Trophoblast cell (in vitro differentiated cells and primary cell): ENCODE measurements at regions not wholly inside any gene's neighbourhood (a gene's known extent, or its start where the extent isn't known, plus 50 kb on each side); places are given as distances from the start of the nearest gene placed in this dataset.

ENCODE experiments used
- DNase-seq, 2 donors: peaks; one replicate each; pipeline ENCODE4 v3.0.0-alpha.2; 2016
- H2AFZ ChIP-seq: 2 replicates; pipeline ENCODE4 v1.6.1; 2013; ENCODE audit warnings: low read length, moderate library complexity, mild to moderate bottlenecking; ENCODE audit not compliant: insufficient read depth, poor library complexity
- H2AK5ac ChIP-seq: 2 replicates; pipeline ENCODE4 v1.6.1; 2013; ENCODE audit warnings: mild to moderate bottlenecking, low read length
- H2BK120ac ChIP-seq: 2 replicates; pipeline ENCODE4 v1.6.1; 2013; ENCODE audit warnings: low read length, mild to moderate bottlenecking, moderate library complexity; ENCODE audit not compliant: insufficient read depth, poor library complexity
- H2BK12ac ChIP-seq: 2 replicates; pipeline ENCODE4 v1.6.1; 2013; ENCODE audit warnings: mild to moderate bottlenecking, low read length, moderate library complexity
- H2BK5ac ChIP-seq: 2 replicates; pipeline ENCODE4 v1.6.1; 2013; ENCODE audit warnings: low read length, low read depth, moderate library complexity, mild to moderate bottlenecking; ENCODE audit not compliant: poor library complexity
- H3K14ac ChIP-seq: 2 replicates; pipeline ENCODE4 v1.6.1; 2013; ENCODE audit warnings: mild to moderate bottlenecking, low read length
- H3K18ac ChIP-seq: 2 replicates; pipeline ENCODE4 v1.6.1; 2013; ENCODE audit warnings: mild to moderate bottlenecking, low read length
- H3K23ac ChIP-seq: 2 replicates; pipeline ENCODE4 v1.6.1; 2013; ENCODE audit warnings: low read length
- H3K27ac ChIP-seq: 2 replicates; pipeline ENCODE4 v1.5.1; 2013; ENCODE audit warnings: low read depth, mild to moderate bottlenecking, inconsistent platforms, low read length, moderate library complexity
- H3K27me3 ChIP-seq: 2 replicates; pipeline ENCODE4 v1.6.1; 2013; ENCODE audit warnings: inconsistent platforms, mild to moderate bottlenecking, low read length, moderate library complexity; ENCODE audit not compliant: insufficient read depth
- H3K36me3 ChIP-seq, 2 experiments: 1 replicate in 1 of 2; 2 replicates in 1 of 2; pipeline ENCODE4 v1.6.1; 2013; ENCODE audit warnings: low read length in 2 of 2, mild to moderate bottlenecking in 2 of 2, moderate library complexity in 1 of 2; ENCODE audit not compliant: insufficient read depth in 2 of 2, control insufficient read depth in 1 of 2
- H3K4ac ChIP-seq: 2 replicates; pipeline ENCODE4 v1.6.1; 2013; ENCODE audit warnings: low read depth, mild to moderate bottlenecking, low read length, moderate library complexity
- H3K4me1 ChIP-seq, 2 experiments: 1 replicate in 1 of 2; 2 replicates in 1 of 2; pipeline ENCODE4 v1.6.1; 2013; ENCODE audit warnings: low read length in 2 of 2, mild to moderate bottlenecking in 2 of 2, moderate library complexity in 1 of 2; ENCODE audit not compliant: insufficient read depth in 2 of 2, control insufficient read depth in 1 of 2
- H3K4me2 ChIP-seq: 2 replicates; pipeline ENCODE4 v1.6.1; 2013; ENCODE audit warnings: inconsistent platforms, mild to moderate bottlenecking, low read length, moderate library complexity
- H3K4me3 ChIP-seq: 2 replicates; pipeline ENCODE4 v1.5.1; 2013; ENCODE audit warnings: mild to moderate bottlenecking, low read depth, low read length, inconsistent platforms
- H3K79me1 ChIP-seq: one replicate; pipeline ENCODE4 v1.6.1; 2013; ENCODE audit warnings: low read length
- H3K79me2 ChIP-seq: 2 replicates; pipeline ENCODE4 v1.6.1; 2013; ENCODE audit warnings: low read length, mild to moderate bottlenecking; ENCODE audit not compliant: control insufficient read depth, insufficient read depth, poor library complexity
- H3K9ac ChIP-seq: 2 replicates; pipeline ENCODE4 v1.6.1; 2013; ENCODE audit warnings: mild to moderate bottlenecking, low read length
- H3K9me3 ChIP-seq: 2 replicates; pipeline ENCODE4 v1.6.1; 2013; ENCODE audit warnings: low read depth, mild to moderate bottlenecking, control low read depth, inconsistent platforms, low read length; ENCODE audit not compliant: insufficient read depth
- H4K12ac ChIP-seq: 2 replicates; pipeline ENCODE4 v1.6.1; 2013; ENCODE audit warnings: low read depth, mild to moderate bottlenecking, low read length, moderate library complexity
- H4K8ac ChIP-seq: 2 replicates; pipeline ENCODE4 v1.6.1; 2013; ENCODE audit warnings: low read depth, mild to moderate bottlenecking, low read length, moderate library complexity
- H4K91ac ChIP-seq: one replicate; pipeline ENCODE4 v1.6.1; 2013; ENCODE audit warnings: low read depth, mild to moderate bottlenecking, low read length, moderate library complexity
- WGBS: extraction: QIAGEN DNeasy Blood & Tissue Kit; methylation state at CpG from one replicate; pipeline ENCODE4 v1.1.7; 2013; ENCODE audit warnings: missing lambda C conversion rate; ENCODE audit not compliant: insufficient read length, insufficient coverage; ENCODE audit errors: extremely low coverage; 5-methylcytosine and 5-hydroxymethylcytosine counted together

DNA sequence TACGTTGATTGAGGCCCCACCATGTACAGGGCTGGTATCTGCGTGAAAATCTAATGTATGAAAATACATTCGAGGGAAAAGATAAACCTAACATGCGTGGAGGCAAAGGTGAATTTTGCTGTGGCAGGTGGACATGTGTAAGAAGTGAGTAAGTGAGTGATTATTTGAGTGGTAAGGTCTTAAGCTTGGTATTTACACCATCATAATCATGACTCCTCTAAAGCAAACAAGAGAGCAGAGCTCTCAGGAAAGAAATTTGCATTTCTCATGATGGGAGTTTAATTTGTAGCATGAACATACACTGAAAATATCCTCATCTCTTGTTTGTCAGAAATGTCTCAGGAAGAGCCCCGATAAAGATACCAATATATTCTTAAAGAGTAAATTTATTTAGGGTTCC lies 260.6 kb downstream of the PSAT1 start:
- H2AFZ ChIP-seq, result no peak overlapping the region
- H3K27me3 ChIP-seq, result no peaks in the 10 kb centered on the region
- H3K9ac ChIP-seq, result no peak overlapping the region
- H3K4me3 ChIP-seq, result no peak overlapping the region
- no peaks in the 10 kb centered on the region for H3K79me1 ChIP-seq
- H4K91ac ChIP-seq, result no peak overlapping the region
- H3K4me1 ChIP-seq, result no peaks in the 10 kb centered on the region
- H3K9me3 ChIP-seq, result no peaks in the 10 kb centered on the region
- DNase-seq, result no peak
- no peak overlapping the region for H3K18ac ChIP-seq
- H3K36me3 ChIP-seq, result no peaks in the 10 kb centered on the region
- no peak overlapping the region for H2AK5ac ChIP-seq
- no peaks in the 10 kb centered on the region for H3K79me2 ChIP-seq
- no peak overlapping the region for H2BK120ac ChIP-seq
- H3K4ac ChIP-seq, result no peak overlapping the region
- H3K27ac ChIP-seq, result no peak overlapping the region
- no peak overlapping the region for H3K14ac ChIP-seq
- H4K12ac ChIP-seq, result no peak overlapping the region
- no peak overlapping the region for H3K4me2 ChIP-seq
- no peak overlapping the region for H4K8ac ChIP-seq
- H2BK5ac ChIP-seq, result no peak overlapping the region
- no peak overlapping the region for H3K23ac ChIP-seq
- WGBS, result no CpG with 5 or more reads among the region's 5 CpGs
- no peak overlapping the region for H2BK12ac ChIP-seq

- H2BK120ac ChIP-seq, result no peak overlapping the region
- H3K4me3 ChIP-seq, result no peak overlapping the region
- H2AK5ac ChIP-seq, result no peak overlapping the region
- no peaks in the 10 kb centered on the region for H3K79me2 ChIP-seq
- no peaks in the 10 kb centered on the region for H3K9me3 ChIP-seq
- no peak overlapping the region for H3K14ac ChIP-seq
- no peak overlapping the region for H2AFZ ChIP-seq
- H3K36me3 ChIP-seq, result no peaks in the 10 kb centered on the region
- no peak overlapping the region for H4K12ac ChIP-seq
- H3K79me1 ChIP-seq, result no peaks in the 10 kb centered on the region
- no peak overlapping the region for H4K8ac ChIP-seq
- no peaks in the 10 kb centered on the region for H3K4me1 ChIP-seq
- WGBS, result no CpG with 5 or more reads among the region's 3 CpGs
- H3K27ac ChIP-seq, result no peak overlapping the region
- H3K4ac ChIP-seq, result no peak overlapping the region
- H4K91ac ChIP-seq, result no peak overlapping the region
- H2BK5ac ChIP-seq, result no peak overlapping the region
- no peak overlapping the region for H3K23ac ChIP-seq
- no peak overlapping the region for H3K18ac ChIP-seq
- no peak overlapping the region for H3K4me2 ChIP-seq
- H3K9ac ChIP-seq, result no peak overlapping the region
- H3K27me3 ChIP-seq, result no peaks in the 10 kb centered on the region
- no peak overlapping the region for H2BK12ac ChIP-seq
- no peak for DNase-seq
Observed at GRCh38 chr9:78559449-78559885, 262.5 kb downstream of the PSAT1 start.

DNA sequence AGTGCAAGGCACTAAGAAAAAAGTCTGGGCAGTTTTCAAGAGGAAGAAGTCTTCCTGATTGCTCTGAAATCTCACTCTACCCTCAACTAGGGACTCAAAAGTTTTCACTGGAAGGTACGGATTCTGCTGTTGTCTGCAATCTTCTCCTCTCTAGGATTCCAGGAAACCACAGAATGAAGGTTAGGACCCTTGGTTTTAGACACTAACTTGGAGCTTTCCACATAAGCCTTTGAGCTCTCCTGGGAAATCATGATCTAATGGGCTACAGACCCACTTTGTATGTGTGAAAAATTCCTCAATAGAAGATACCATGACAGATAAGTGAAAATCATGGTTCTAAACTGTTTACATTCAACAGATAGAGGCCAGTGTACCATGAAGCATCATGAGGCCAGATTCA lies 265.1 kb downstream of the PSAT1 start:
- Histone ChIP-seq H2BK12ac (no peak overlapping the region), H3K4me1 (no peaks in the 10 kb centered on the region), H3K4me3 (no peak overlapping the region), H3K9me3 (no peaks in the 10 kb centered on the region), H3K79me2 (no peaks in the 10 kb centered on the region), H3K18ac (no peak overlapping the region), H2AFZ (no peak overlapping the region), H4K91ac (no peak overlapping the region), H3K4ac (no peak overlapping the region), H3K23ac (no peak overlapping the region), H2BK120ac (no peak overlapping the region), H3K36me3 (no peaks in the 10 kb centered on the region), H4K12ac (no peak overlapping the region), H3K4me2 (no peak overlapping the region), H3K27me3 (no peaks in the 10 kb centered on the region), H2BK5ac (no peak overlapping the region), H4K8ac (no peak overlapping the region), H3K14ac (no peak overlapping the region), H3K9ac (no peak overlapping the region), H3K79me1 (no peaks in the 10 kb centered on the region), H3K27ac (no peak overlapping the region), H2AK5ac (no peak overlapping the region)
- DNase-seq, result no peak
- WGBS, result no CpG with 5 or more reads among the region's 1 CpG

GRCh38 chr9:78563269-78563668 lies 266.3 kb downstream of the PSAT1 start:
- H3K27ac ChIP-seq, result no peak overlapping the region
- no peak overlapping the region for H3K4me2 ChIP-seq
- H3K4ac ChIP-seq, result no peak overlapping the region
- no peak overlapping the region for H4K8ac ChIP-seq
- no peak for DNase-seq
- H2BK5ac ChIP-seq, result no peak overlapping the region
- H4K12ac ChIP-seq, result no peak overlapping the region
- WGBS, result no CpG with 5 or more reads among the region's 5 CpGs
- H3K4me1 ChIP-seq, result peaks cover 0 to 3% of the 10 kb centered on the region in 2 experiments
- no peak overlapping the region for H2BK120ac ChIP-seq
- no peak overlapping the region for H4K91ac ChIP-seq
- H3K9me3 ChIP-seq, result no peaks in the 10 kb centered on the region
- no peak overlapping the region for H3K9ac ChIP-seq
- H3K36me3 ChIP-seq, result no peaks in the 10 kb centered on the region
- no peaks in the 10 kb centered on the region for H3K79me1 ChIP-seq
- no peaks in the 10 kb centered on the region for H3K27me3 ChIP-seq
- no peak overlapping the region for H2AK5ac ChIP-seq
- H2BK12ac ChIP-seq, result no peak overlapping the region
- no peak overlapping the region for H3K4me3 ChIP-seq
- H3K23ac ChIP-seq, result no peak overlapping the region
- H3K18ac ChIP-seq, result no peak overlapping the region
- H3K79me2 ChIP-seq, result no peaks in the 10 kb centered on the region
- H2AFZ ChIP-seq, result no peak overlapping the region
- no peak overlapping the region for H3K14ac ChIP-seq
